GM12892 (cell line): ENCODE measurements at regions not wholly inside any gene's neighbourhood (a gene's known extent, or its start where the extent isn't known, plus 50 kb on each side); places are given as distances from the start of the nearest gene placed in this dataset.
"Not testable (repeated sequence)": the region's sequence is repeated elsewhere in the genome, so short reads cannot be mapped to it uniquely, and the experiment has no call there.

ENCODE experiments used
- DNase-seq: peaks from one replicate; pipeline ENCODE4 v3.0.0; 2011; ENCODE audit not compliant: insufficient read length
- FAIRE-seq: peaks from 2 replicates; lab custom pipeline; 2011; peaks lifted over from hg19 to GRCh38; lab: Jason Lieb, UNC
- POLR2A ChIP-seq: IDR thresholded peaks from 2 replicates; pipeline ENCODE4 v1.6.1; 2011; ENCODE audit warnings: low read depth, low read length, control low read depth
- POLR2AphosphoS5 ChIP-seq: IDR thresholded peaks from 2 replicates; pipeline ENCODE4 v1.6.1; 2011; ENCODE audit warnings: low read depth, low read length, control low read depth
- TAF1 ChIP-seq: IDR thresholded peaks from 2 replicates; pipeline ENCODE4 v1.6.1; 2011; ENCODE audit warnings: low read depth, mild to moderate bottlenecking, control low read depth, low read length, borderline replicate concordance

DNA sequence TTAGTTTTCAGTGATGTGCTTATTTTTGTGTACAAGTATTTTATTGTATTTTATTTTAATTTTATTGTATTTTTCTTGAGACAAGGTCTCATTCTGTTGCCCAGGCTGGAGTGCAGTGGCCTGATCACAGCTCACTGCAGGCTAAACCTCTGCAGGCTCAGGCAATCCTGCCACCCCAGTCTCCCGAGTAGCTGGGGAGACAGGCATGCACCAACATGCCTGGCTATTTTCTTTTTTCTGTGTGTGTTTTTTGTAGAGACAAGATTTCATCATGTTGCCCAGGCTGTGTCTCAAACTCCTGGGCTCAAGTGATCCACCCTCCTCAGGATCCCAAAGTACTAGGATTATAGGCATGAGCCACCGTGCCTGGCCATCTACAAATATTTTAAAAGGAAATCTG, 146.3 kb downstream of the MANEA start:
- FAIRE-seq, result no peak
- no peak for TF ChIP-seq POLR2A
- no peak for TF ChIP-seq POLR2AphosphoS5
- no peak for TF ChIP-seq TAF1
- no peak for DNase-seq

DNA sequence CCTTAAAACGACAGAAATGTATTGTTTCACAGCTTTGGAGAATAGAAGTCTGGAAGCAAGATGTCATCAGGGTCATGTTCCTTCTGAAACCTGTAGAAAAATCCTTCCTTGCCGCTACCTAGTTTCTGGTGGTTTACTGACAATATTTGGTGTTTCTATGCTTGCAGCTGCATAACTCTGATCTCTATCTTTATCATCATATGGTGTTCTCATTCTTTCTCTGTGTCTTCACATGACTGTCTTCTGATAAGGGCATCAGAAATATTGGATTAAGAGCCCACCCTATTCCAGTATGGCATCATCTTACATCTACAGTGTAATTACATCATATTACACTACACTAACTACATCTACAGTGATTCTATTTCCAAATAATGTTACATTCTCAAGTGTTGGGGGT, 148.0 kb downstream of the MANEA start:
- no peak for TF ChIP-seq POLR2A
- DNase-seq (no peak), FAIRE-seq (no peak)

DNA sequence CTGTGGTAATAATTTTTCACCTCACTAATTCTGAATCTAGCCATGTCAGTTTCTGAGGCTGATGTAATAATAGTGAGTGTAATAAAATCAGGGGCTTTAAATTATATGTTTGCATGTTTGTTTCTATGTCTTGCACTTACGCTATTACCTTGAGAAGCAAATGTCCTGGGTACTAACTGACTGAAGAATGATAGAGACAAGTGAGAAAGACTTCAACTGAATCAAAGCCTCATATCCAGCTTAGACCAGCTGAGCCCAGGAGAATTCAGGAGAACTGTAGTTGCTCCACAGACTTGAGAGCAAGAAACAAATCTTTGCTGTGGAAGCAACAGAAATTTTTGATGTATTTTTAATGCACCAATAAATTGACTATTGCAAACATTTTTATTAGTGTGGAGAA, 162.8 kb downstream of the MANEA start:
- FAIRE-seq (no peak), DNase-seq (no peak)
- TF ChIP-seq TAF1, result no peak
- TF ChIP-seq POLR2AphosphoS5, result no peak
- no peak for TF ChIP-seq POLR2A

DNA sequence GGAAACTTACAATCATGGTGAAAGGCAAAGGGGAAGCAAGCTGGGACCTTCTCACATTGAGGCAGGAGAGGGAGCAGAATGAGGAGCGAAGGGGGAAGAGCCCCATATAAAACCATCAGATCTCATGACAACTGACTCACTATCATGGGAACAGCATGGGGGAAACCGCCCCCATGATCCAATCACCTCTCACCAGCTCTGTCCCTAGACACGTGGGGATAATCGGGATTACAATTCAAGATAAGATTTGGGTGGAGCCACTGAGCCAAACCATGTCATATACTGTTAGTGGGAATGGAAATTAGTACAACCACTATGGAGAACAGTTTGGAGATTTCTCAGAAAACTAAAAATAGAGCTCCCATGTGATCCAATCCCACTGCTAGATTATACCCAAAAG, 163.7 kb downstream of the MANEA start:
- no peak for FAIRE-seq
- no peak for DNase-seq
- TF ChIP-seq POLR2AphosphoS5 (no peak), POLR2A (no peak), TAF1 (no peak)

DNA sequence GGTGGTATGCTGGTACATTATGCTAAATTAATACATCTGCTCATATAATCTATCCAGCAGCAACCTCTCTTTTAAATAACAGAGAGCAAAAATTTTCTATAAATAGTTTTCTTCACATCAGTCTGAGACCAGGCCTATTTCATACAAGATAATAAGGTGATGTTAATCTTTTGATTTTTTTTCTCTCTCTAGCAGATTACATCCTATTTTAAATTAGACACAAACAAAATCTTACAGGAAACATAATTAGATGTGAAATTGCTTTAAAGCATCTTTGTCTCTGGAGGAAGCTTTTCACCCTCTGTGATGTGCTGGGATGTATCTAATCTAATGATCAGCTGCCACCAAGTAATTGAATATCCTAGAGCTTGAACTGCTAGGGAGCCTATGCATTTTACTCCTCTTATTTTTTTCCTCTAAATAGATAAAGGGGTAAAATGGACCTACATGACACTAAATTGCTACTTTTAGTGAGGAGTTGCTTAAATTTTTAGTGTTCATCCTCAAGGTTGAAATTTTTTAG, 165.5 kb downstream of the MANEA start:
- no peak for TF ChIP-seq TAF1
- TF ChIP-seq POLR2AphosphoS5, result no peak
- TF ChIP-seq POLR2A, result no peak
- DNase-seq, result no peak
- FAIRE-seq, result no peak

DNA sequence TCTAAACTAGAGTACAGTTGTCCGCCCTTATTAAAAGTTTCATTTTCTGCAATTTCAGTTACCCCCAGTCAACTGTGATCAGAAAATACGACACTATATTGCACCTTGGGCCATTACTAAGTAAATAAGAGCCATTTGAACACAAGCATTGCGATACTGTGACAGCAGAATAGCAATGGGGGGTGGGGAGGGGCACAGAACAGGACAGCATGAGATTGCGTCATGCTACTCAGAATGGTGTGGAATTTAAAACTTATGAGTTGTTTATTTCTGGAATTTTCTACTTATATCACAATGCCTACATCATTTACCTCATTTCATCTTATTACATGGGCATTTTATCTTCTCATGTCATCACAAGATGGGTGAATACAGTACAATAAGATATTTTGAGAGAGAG, 166.3 kb downstream of the MANEA start:
- DNase-seq (no peak), FAIRE-seq (no peak)
- TF ChIP-seq POLR2AphosphoS5 (no peak), TAF1 (no peak)

DNA sequence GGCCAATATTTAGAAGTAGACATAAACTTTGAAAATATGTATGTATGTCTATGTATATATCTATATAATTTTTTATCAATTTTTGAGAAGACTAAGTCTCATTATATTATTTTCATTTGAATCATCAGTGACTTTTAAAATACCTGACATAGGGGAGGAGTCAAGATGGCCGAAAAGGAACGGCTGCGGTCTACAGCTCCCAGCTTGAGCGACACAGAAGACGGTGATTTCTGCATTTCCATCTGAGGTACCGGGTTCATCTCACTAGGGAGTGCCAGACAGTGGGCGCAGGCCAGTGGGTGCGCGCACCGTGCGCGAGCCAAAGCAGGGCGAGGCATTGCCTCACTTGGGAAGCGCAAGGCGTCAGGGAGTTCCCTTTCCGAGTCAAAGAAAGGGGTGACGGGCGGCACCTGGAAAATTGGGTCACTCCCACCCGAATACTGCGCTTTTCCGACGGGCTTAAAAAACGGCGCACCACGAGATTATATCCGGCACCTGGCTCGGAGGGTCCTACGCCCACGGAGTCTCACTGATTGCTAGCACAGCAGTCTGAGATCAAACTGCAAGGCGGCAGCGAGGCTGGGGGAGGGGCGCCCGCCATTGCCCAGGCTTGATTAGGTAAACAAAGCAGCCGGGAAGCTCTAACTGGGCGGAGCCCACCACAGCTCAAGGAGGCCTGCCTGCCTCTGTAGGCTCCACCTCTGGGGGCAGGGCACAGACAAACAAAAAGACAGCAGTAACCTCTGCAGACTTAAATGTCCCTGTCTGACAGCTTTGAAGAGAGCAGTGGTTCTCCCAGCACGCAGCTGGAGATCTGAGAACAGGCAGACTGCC, 181.1 kb downstream of the MANEA start:
- not testable (repeated sequence) for DNase-seq, FAIRE-seq

DNA sequence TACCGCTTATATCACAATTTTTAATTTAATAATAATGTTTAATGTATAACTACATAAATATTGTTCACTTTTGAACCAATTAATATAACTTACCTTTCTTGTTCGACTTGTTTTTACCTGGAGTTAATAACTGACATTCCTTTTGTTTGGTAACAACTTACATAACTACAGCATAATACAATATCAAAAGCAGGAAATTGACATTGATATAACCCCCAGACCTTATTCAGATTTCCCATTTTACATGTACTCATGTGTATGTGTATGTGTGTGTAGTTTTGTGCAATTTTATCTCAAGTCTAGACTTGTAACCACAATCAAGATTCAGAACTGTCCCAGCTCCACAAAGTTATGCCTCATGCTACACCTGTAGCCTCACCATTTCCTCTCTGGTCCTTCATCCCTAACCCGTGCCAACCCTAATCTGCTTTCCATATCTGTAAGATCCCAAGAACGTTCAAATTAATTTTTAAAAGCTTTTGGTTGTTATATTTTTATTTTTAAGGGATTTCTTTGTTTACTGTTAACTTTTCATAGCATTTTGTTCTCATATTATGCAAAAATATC, 190.6 kb downstream of the MANEA start:
- TF ChIP-seq POLR2A (no peak), POLR2AphosphoS5 (no peak), TAF1 (no peak)
- FAIRE-seq, result no peak

DNA sequence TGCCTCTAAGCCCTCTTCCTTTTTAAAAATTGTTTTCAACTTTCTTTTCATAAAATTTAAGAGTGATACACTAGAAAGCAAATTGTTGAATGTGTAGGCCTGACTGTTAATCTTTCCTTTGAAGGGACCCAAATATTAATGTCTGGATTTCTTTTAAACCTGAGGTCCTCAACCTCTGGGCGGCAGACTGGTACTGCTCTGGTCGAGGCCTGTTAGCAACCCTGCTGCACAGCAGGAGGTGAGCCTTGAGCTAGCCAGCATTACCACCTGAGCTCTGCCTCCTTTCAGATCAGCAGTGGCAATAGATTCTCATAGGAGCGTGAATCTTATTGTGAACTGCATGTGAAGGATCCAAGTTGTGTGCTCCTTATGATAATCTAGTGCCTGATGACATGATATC, 191.2 kb downstream of the MANEA start:
- no peak for DNase-seq
- TF ChIP-seq POLR2AphosphoS5 (no peak), TAF1 (no peak), POLR2A (no peak)
- no peak for FAIRE-seq

More for the DNA sequence above, 190.6 kb downstream of the MANEA start:
- no peak for DNase-seq

DNA sequence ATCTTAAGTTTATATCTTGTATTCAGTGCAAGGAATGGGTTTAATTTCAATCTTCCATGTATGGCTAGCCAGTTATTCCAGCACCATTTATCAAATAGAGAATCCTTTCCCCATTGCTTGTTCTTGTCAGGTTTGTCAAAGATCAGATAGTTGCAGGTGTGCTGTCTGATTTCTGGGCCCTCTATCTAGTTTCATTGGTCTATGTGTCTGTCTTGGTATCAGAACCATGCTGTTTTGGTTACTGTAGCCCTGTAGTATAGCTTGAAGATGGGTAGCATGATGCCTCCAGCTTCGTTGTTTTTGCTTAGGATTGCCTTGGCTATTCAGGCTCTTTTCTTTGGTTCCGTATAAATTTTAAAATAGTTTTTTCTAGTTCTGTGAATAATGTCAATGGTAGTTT, 200.0 kb downstream of the MANEA start:
- DNase-seq (no peak), FAIRE-seq (no peak)
- TF ChIP-seq POLR2A (no peak), TAF1 (no peak), POLR2AphosphoS5 (no peak)

DNA sequence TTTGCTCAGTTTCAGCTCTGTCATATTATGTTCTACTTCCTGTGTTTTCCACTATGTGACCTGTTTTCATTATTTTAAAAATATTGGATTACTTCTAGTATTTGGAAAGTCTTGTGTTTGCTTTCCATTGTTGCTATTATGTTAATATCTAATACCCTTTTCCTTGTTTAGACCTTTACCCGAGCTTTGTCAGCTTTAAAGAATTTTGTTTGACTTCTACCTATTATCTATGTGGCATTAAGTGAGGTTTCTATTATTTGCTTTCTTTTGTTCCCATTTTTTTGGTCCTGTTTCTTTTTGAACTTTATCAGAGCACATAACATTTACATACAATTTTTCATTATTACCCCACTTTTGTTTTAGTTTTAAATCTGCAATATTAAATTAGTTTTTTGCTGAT, 202.7 kb downstream of the MANEA start:
- FAIRE-seq, result no peak
- no peak for TF ChIP-seq TAF1
- TF ChIP-seq POLR2A, result no peak
- TF ChIP-seq POLR2AphosphoS5, result no peak

DNA sequence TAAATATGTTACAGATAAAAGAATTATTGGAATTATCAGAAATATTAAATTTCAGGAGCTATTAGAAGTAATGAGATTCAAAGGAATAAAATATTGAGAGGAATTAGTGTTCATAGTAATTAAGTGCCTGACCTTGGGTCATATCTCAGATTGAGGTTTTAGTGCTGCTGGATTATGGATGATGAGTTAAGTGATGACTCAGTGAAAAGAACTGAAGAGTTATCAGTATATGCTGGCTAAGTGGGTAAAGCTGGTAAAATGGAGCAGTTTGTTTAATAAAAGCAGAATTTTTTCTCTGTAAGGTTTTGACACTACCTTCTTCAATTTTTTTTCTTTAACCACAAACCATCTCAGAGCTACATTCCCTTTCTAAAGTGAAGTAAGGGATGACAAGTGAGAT, 206.7 kb downstream of the MANEA start:
- FAIRE-seq, result no peak
- TF ChIP-seq TAF1, result no peak
- no peak for TF ChIP-seq POLR2A
- TF ChIP-seq POLR2AphosphoS5, result no peak
- no peak for DNase-seq

More for the DNA sequence above, 202.7 kb downstream of the MANEA start:
- DNase-seq, result no peak

DNA sequence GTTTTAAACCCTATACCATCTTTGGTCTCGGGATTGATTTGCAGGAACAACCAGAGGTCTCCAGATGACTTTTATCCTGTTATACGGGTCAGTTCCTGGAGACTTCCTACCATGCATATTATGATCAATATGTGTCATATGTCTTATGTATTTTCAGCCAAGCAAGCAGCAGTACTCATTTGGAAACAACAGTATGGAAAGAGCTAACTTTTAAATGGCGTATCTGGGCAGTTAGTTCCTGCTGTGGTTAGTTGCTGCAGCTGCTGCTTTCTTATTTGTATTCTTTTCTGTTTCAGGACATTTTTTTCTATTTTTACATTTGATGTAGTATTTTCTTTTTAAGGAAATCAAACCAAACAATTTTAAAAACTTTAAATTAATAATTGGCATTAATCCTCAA, 207.5 kb downstream of the MANEA start:
- FAIRE-seq (no peak), DNase-seq (no peak)
- TF ChIP-seq POLR2A (no peak), TAF1 (no peak), POLR2AphosphoS5 (no peak)
